IPS-18a (cell line): ENCODE measurements at regions not wholly inside any gene's neighbourhood (a gene's known extent, or its start where the extent isn't known, plus 50 kb on each side); places are given as distances from the start of the nearest gene placed in this dataset.

ENCODE experiments used
- H3K27ac ChIP-seq: one replicate; pipeline ENCODE4 v1.5.1; 2013; ENCODE audit warnings: low read length
- H3K27me3 ChIP-seq: one replicate; pipeline ENCODE4 v1.6.1; 2013; ENCODE audit warnings: mild to moderate bottlenecking, low read length; ENCODE audit not compliant: control insufficient read depth, insufficient read depth
- H3K36me3 ChIP-seq: one replicate; pipeline ENCODE4 v1.6.1; 2013; ENCODE audit warnings: low read depth, low read length; ENCODE audit not compliant: control insufficient read depth
- H3K4me1 ChIP-seq: one replicate; pipeline ENCODE4 v1.6.1; 2013; ENCODE audit warnings: low read depth, low read length; ENCODE audit not compliant: control insufficient read depth
- H3K4me3 ChIP-seq: one replicate; pipeline ENCODE4 v1.5.1; 2013; ENCODE audit warnings: low read length
- H3K9ac ChIP-seq: one replicate; pipeline ENCODE4 v1.6.1; 2013; ENCODE audit warnings: mild to moderate bottlenecking, low read length, moderate library complexity
- H3K9me3 ChIP-seq: one replicate; pipeline ENCODE4 v1.6.1; 2013; ENCODE audit warnings: low read depth, low read length; ENCODE audit not compliant: control insufficient read depth

- H3K4me3 ChIP-seq, result no peak overlapping the region
These were observed 447.9 kb upstream of the SGCD start for GRCh38 chr5:155878991-155879575.

GRCh38 chr5:155884041-155884440 is 442.9 kb upstream of the SGCD start:
- no peaks in the 10 kb centered on the region for H3K9me3 ChIP-seq
- H3K27me3 ChIP-seq, result no peaks in the 10 kb centered on the region
- no peak overlapping the region for H3K9ac ChIP-seq
- H3K4me1 ChIP-seq, result no peaks in the 10 kb centered on the region
- H3K36me3 ChIP-seq, result no peaks in the 10 kb centered on the region
- H3K27ac ChIP-seq, result no peak overlapping the region
- no peak overlapping the region for H3K4me3 ChIP-seq

More at GRCh38 chr5:155878991-155879575, 447.9 kb upstream of the SGCD start:
- H3K27ac ChIP-seq, result no peak overlapping the region
- no peaks in the 10 kb centered on the region for H3K27me3 ChIP-seq
- no peak overlapping the region for H3K9ac ChIP-seq
- H3K36me3 ChIP-seq, result no peaks in the 10 kb centered on the region
- no peaks in the 10 kb centered on the region for H3K4me1 ChIP-seq
- no peaks in the 10 kb centered on the region for H3K9me3 ChIP-seq

- Histone ChIP-seq H3K27me3 (no peaks in the 10 kb centered on the region), H3K36me3 (no peaks in the 10 kb centered on the region), H3K4me1 (no peaks in the 10 kb centered on the region), H3K9me3 (no peaks in the 10 kb centered on the region), H3K27ac (no peak overlapping the region), H3K4me3 (no peak overlapping the region), H3K9ac (no peak overlapping the region)
These were observed 441.8 kb upstream of the SGCD start for GRCh38 chr5:155885199-155885598.

- Histone ChIP-seq H3K4me3 (no peak overlapping the region), H3K9me3 (no peaks in the 10 kb centered on the region), H3K27ac (no peak overlapping the region), H3K4me1 (no peaks in the 10 kb centered on the region), H3K9ac (no peak overlapping the region), H3K36me3 (no peaks in the 10 kb centered on the region), H3K27me3 (no peaks in the 10 kb centered on the region)
These were observed 440.5 kb upstream of the SGCD start for GRCh38 chr5:155886311-155887031.

- H3K9me3 ChIP-seq, result no peaks in the 10 kb centered on the region
- H3K9ac ChIP-seq, result no peak overlapping the region
- H3K27me3 ChIP-seq, result no peaks in the 10 kb centered on the region
- no peak overlapping the region for H3K27ac ChIP-seq
- no peaks in the 10 kb centered on the region for H3K36me3 ChIP-seq
- no peak overlapping the region for H3K4me3 ChIP-seq
- no peaks in the 10 kb centered on the region for H3K4me1 ChIP-seq
These were observed 431.5 kb upstream of the SGCD start for GRCh38 chr5:155895484-155895883.

GRCh38 chr5:155897761-155898160 is 429.2 kb upstream of the SGCD start:
- no peaks in the 10 kb centered on the region for H3K4me1 ChIP-seq
- H3K9ac ChIP-seq, result no peak overlapping the region
- no peaks in the 10 kb centered on the region for H3K36me3 ChIP-seq
- no peaks in the 10 kb centered on the region for H3K27me3 ChIP-seq
- H3K4me3 ChIP-seq, result no peak overlapping the region
- H3K27ac ChIP-seq, result no peak overlapping the region
- H3K9me3 ChIP-seq, result no peaks in the 10 kb centered on the region

GRCh38 chr5:155898284-155898683 is 428.7 kb upstream of the SGCD start:
- no peaks in the 10 kb centered on the region for H3K36me3 ChIP-seq
- H3K4me3 ChIP-seq, result no peak overlapping the region
- no peaks in the 10 kb centered on the region for H3K9me3 ChIP-seq
- H3K27me3 ChIP-seq, result no peaks in the 10 kb centered on the region
- H3K27ac ChIP-seq, result no peak overlapping the region
- H3K9ac ChIP-seq, result no peak overlapping the region
- no peaks in the 10 kb centered on the region for H3K4me1 ChIP-seq

- Histone ChIP-seq H3K4me1 (no peaks in the 10 kb centered on the region), H3K36me3 (no peaks in the 10 kb centered on the region), H3K27me3 (no peaks in the 10 kb centered on the region), H3K27ac (no peak overlapping the region), H3K9me3 (no peaks in the 10 kb centered on the region), H3K9ac (no peak overlapping the region), H3K4me3 (no peak overlapping the region)
These were observed 423.2 kb upstream of the SGCD start for GRCh38 chr5:155903791-155904190.

- Histone ChIP-seq H3K9ac (no peak overlapping the region), H3K27me3 (no peaks in the 10 kb centered on the region), H3K36me3 (no peaks in the 10 kb centered on the region), H3K4me1 (no peaks in the 10 kb centered on the region), H3K9me3 (no peaks in the 10 kb centered on the region), H3K4me3 (no peak overlapping the region), H3K27ac (no peak overlapping the region)
These were observed 421.6 kb upstream of the SGCD start for GRCh38 chr5:155905364-155905763.

- Histone ChIP-seq H3K9ac (no peak overlapping the region), H3K27me3 (no peaks in the 10 kb centered on the region), H3K9me3 (no peaks in the 10 kb centered on the region), H3K4me1 (no peaks in the 10 kb centered on the region), H3K4me3 (no peak overlapping the region), H3K27ac (no peak overlapping the region), H3K36me3 (no peaks in the 10 kb centered on the region)
These were observed 420.9 kb upstream of the SGCD start for GRCh38 chr5:155906046-155906445.

- no peaks in the 10 kb centered on the region for H3K36me3 ChIP-seq
- H3K27ac ChIP-seq, result no peak overlapping the region
- no peaks in the 10 kb centered on the region for H3K4me1 ChIP-seq
- H3K9ac ChIP-seq, result no peak overlapping the region
- H3K9me3 ChIP-seq, result no peaks in the 10 kb centered on the region
- no peaks in the 10 kb centered on the region for H3K27me3 ChIP-seq
- H3K4me3 ChIP-seq, result no peak overlapping the region
These were observed 418.4 kb upstream of the SGCD start for GRCh38 chr5:155908543-155908942.

GRCh38 chr5:155912291-155912690 is 414.7 kb upstream of the SGCD start:
- Histone ChIP-seq H3K27me3 (no peaks in the 10 kb centered on the region), H3K9ac (no peak overlapping the region), H3K9me3 (no peaks in the 10 kb centered on the region), H3K36me3 (no peaks in the 10 kb centered on the region), H3K27ac (no peak overlapping the region), H3K4me1 (no peaks in the 10 kb centered on the region), H3K4me3 (no peak overlapping the region)
